ENCODE measurements at regions not wholly inside any gene's neighbourhood (a gene's known extent, or its start where the extent isn't known, plus 50 kb on each side); places are given as distances from the start of the nearest gene placed in this dataset.

- no peak for TF ChIP-seq REPIN1 (CRISPR knock-in tag; IDR thresholded peaks at IDR 0.05; ENCODE audit: borderline replicate concordance, low read depth)
Observed at GRCh38 chr18:6601241-6601640, 128.3 kb upstream of the ARHGAP28 start (continued).

GRCh38 chr18:6602365-6602764 lies 127.2 kb upstream of the ARHGAP28 start:
- H3K79me2 ChIP-seq (ENCODE audit: insufficient read depth, low read length): no peaks in the 10 kb centered on the region
- WGBS (ENCODE audit: low lambda C conversion rate): 0% methylated on average over 2 of the region's 5 CpGs
- no peaks in the 10 kb centered on the region for H3K9me3 ChIP-seq (ENCODE audit: low read length)
- ATAC-seq (no peak), FAIRE-seq (no peak), DNase-seq (ENCODE audit: low spot score) (no peak)
- CTCF ChIA-PET (ENCODE audit: low intra/inter-chr PET ratio, low total read pairs): no interaction called here
- H3K4me3 ChIP-seq (replicated peaks in 1 of 3; ENCODE audit: insufficient read depth in 1 of 3, low read depth in 2 of 3, low read length in 3 of 3): no peak overlapping the region
- H3K9ac ChIP-seq (ENCODE audit: insufficient read depth, low read depth, low read length): no peak overlapping the region
- in situ Hi-C loops (cut with HindIII; ENCODE audit: extremely low pct_ligation_motif_present, low pct_unique_long_range_greater_than_20kb): no loop called here
- intact Hi-C loops (cut with micrococcal nuclease; ENCODE audit: unreplicated experiment): loop anchor here (5.0 kb wide), 1 partner anchor 285 kb away; no protein-coding TSS in a partner anchor
- no peaks in the 10 kb centered on the region for H3K4me1 ChIP-seq (ENCODE audit: insufficient read depth, low read length)
- no peak overlapping the region for H3K27ac ChIP-seq (ENCODE audit: extremely low read length, insufficient read depth, low read length)
- H3K4me2 ChIP-seq (ENCODE audit: low read depth, low read length): no peak overlapping the region
- no peak overlapping the region for H2AFZ ChIP-seq (ENCODE audit: low read length)
- H4K20me1 ChIP-seq (ENCODE audit: insufficient read depth, low read length): no peaks in the 10 kb centered on the region
- POLR2A ChIA-PET: no interaction called here
- peaks cover 0 to 8% of the 10 kb centered on the region in 2 experiments; a peak in 1 of 5 replicates for H3K27me3 ChIP-seq (ENCODE audit: control insufficient read depth in 1 of 2, insufficient read depth in 2 of 2, low read length in 2 of 2)
- BruUV-seq (replicated peaks): no TSS peak
- no peaks in the 10 kb centered on the region for H3K36me3 ChIP-seq (replicated peaks in 1 of 2; ENCODE audit: control insufficient read depth in 1 of 2, insufficient read depth in 2 of 2, low read length in 2 of 2)
- TF ChIP-seq, protein P1, sequence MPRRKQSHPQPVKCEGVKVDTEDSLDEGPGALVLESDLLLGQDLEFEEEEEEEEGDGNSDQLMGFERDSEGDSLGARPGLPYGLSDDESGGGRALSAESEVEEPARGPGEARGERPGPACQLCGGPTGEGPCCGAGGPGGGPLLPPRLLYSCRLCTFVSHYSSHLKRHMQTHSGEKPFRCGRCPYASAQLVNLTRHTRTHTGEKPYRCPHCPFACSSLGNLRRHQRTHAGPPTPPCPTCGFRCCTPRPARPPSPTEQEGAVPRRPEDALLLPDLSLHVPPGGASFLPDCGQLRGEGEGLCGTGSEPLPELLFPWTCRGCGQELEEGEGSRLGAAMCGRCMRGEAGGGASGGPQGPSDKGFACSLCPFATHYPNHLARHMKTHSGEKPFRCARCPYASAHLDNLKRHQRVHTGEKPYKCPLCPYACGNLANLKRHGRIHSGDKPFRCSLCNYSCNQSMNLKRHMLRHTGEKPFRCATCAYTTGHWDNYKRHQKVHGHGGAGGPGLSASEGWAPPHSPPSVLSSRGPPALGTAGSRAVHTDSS (CRISPR knock-in tag; conservative IDR thresholded peaks at IDR 0.05): no peak
- no peak for TF ChIP-seq SSRP1 (CRISPR knock-in tag; IDR thresholded peaks at IDR 0.05)
- no peak for TF ChIP-seq ZBTB1 (CRISPR knock-in tag; IDR thresholded peaks at IDR 0.05; ENCODE audit: borderline replicate concordance)
- no peak for TF ChIP-seq GMEB2 (CRISPR knock-in tag; IDR thresholded peaks at IDR 0.05; ENCODE audit: low read depth)
- no peak for TF ChIP-seq ZSCAN31 (CRISPR knock-in tag; IDR thresholded peaks at IDR 0.05; ENCODE audit: low read depth)
- TF ChIP-seq ZBTB38 (CRISPR knock-in tag; IDR thresholded peaks at IDR 0.05): no peak
